M059J (cell line): ENCODE measurements at regions not wholly inside any gene's neighbourhood (a gene's known extent, or its start where the extent isn't known, plus 50 kb on each side); places are given as distances from the start of the nearest gene placed in this dataset.
A peak's percentile ranks its signal among the peaks of the same experiment; 100 is the strongest.
"Not testable (repeated sequence)": the region's sequence is repeated elsewhere in the genome, so short reads cannot be mapped to it uniquely, and the experiment has no call there.

Experiments used
- DNase-seq: peaks from one replicate; pipeline ENCODE4 v3.0.0-alpha.2; 2012; ENCODE audit warnings: low read depth

- DNase-seq, result peak; percentile 90
These were observed 152.3 kb upstream of the NEDD9 start for GRCh38 chr6:11384531-11385309.

- DNase-seq, result no peak
These were observed 149.5 kb upstream of the NEDD9 start for GRCh38 chr6:11381801-11382513.

- DNase-seq, result no peak
These were observed 148.7 kb upstream of the NEDD9 start for GRCh38 chr6:11380969-11381744.

GRCh38 chr6:11380549-11380948 is 148.1 kb upstream of the NEDD9 start:
- no peak for DNase-seq

- DNase-seq, result no peak
These were observed 147.3 kb upstream of the NEDD9 start for GRCh38 chr6:11379805-11380204.

GRCh38 chr6:11378639-11379038 is 146.2 kb upstream of the NEDD9 start:
- DNase-seq, result no peak

- no peak for DNase-seq
These were observed 141.9 kb upstream of the NEDD9 start for GRCh38 chr6:11374036-11375010.

- DNase-seq, result no peak
These were observed 140.7 kb upstream of the NEDD9 start for GRCh38 chr6:11373208-11373607.

- not testable (repeated sequence) for DNase-seq
These were observed 139.8 kb upstream of the NEDD9 start for GRCh38 chr6:11372186-11372790.

GRCh38 chr6:11370191-11371018 is 137.9 kb upstream of the NEDD9 start:
- DNase-seq, result no peak

GRCh38 chr6:11368760-11369159 is 136.3 kb upstream of the NEDD9 start:
- DNase-seq, result peak; percentile 90

GRCh38 chr6:11368264-11368663 is 135.8 kb upstream of the NEDD9 start:
- DNase-seq, result peak; percentile 92

- peak; percentile 77 for DNase-seq
These were observed 135.3 kb upstream of the NEDD9 start for GRCh38 chr6:11367638-11368199.

- DNase-seq, result peak; percentile 82
These were observed 134.6 kb upstream of the NEDD9 start for GRCh38 chr6:11366934-11367637.

GRCh38 chr6:11366183-11366933 is 133.9 kb upstream of the NEDD9 start:
- DNase-seq, result no peak

- no peak for DNase-seq
These were observed 132.5 kb upstream of the NEDD9 start for GRCh38 chr6:11364971-11365397.

- peak; percentile 54 for DNase-seq
These were observed 131.6 kb upstream of the NEDD9 start for GRCh38 chr6:11363881-11364576.

GRCh38 chr6:11362564-11362963 is 130.1 kb upstream of the NEDD9 start:
- DNase-seq, result no peak
